ENCODE measurements at regions not wholly inside any gene's neighbourhood (a gene's known extent, or its start where the extent isn't known, plus 50 kb on each side); places are given as distances from the start of the nearest gene placed in this dataset.

DNA sequence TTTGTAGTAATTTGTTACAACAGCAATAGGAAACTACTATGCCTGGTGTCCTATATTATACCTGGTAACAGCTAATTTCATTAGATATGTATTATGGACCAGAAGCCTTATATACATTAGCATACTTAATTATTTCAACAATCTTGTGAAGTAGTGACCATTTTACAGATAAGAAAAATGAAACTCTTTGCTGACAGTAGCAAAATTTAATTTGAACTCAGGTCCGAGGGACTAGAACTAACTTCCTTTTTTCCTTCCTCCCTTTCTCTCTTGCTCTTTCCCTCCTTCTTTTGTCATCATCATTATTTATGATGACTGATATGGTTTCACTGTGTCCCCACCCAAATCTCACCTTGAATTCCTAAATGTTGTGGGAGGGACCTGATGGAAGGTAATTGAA is 482.0 kb downstream of the SNAPC1 start:
- no peak overlapping the region for H3K27ac Mint-ChIP-seq
- H3K27me3 Mint-ChIP-seq = no peaks in the 10 kb centered on the region
- no peaks in the 10 kb centered on the region for H3K4me1 Mint-ChIP-seq
- ATAC-seq (no peak), DNase-seq (no peak)
- peaks cover 0 to 10% of the 10 kb centered on the region in 2 donors for H3K9me3 Mint-ChIP-seq
- H3K4me3 Mint-ChIP-seq = no peak overlapping the region

DNA sequence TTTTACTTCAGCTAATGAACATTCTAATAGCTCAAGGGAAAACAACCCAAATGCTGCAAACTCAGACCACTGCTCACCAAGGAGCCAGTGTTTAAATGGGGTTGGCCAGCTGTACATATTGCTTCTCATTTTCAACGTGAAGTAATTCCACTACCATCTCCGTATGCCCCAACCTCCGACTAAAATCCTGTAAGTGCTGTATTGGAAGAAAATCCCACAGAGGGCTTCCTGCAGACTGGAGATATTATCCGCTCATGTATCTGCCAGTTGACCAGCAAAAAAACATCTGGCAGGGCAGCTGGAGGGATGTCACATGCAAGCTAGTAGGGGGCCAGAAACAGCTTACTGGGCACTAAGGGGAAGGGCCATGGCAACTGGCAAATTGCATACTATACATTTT is 485.0 kb downstream of the SNAPC1 start:
- Mint-ChIP-seq H3K9me3 (peaks cover 0 to 10% of the 10 kb centered on the region in 2 donors), H3K4me3 (no peak overlapping the region), H3K4me1 (no peaks in the 10 kb centered on the region), H3K27ac (no peak overlapping the region), H3K27me3 (peaks cover 2% of the 10 kb centered on the region)
- no peak for ATAC-seq
- DNase-seq = no peak

DNA sequence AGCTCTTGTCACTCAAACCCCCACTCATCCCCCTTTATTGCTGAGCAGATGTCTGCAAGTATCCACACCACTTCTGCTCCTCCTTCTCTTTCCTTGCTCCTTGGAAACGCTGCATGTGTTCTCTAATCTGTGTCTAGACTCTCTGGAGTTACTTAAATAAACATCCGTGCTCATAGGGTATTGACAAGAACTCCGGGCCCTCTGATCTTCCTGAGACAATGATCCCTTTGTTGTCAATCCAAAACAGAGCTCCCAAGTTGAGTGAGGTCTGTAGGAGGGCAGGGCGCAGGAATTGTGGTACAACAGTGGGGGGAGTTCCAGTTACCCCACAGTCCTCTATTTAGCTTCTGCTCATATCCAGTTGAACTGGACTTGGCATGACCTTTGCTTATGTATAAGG is 489.0 kb downstream of the SNAPC1 start:
- Mint-ChIP-seq H3K4me3 (no peak overlapping the region), H3K4me1 (no peaks in the 10 kb centered on the region), H3K27me3 (peaks cover 8% of the 10 kb centered on the region), H3K9me3 (no peaks in the 10 kb centered on the region), H3K27ac (no peak overlapping the region)
- no peak for ATAC-seq
- DNase-seq = no peak

DNA sequence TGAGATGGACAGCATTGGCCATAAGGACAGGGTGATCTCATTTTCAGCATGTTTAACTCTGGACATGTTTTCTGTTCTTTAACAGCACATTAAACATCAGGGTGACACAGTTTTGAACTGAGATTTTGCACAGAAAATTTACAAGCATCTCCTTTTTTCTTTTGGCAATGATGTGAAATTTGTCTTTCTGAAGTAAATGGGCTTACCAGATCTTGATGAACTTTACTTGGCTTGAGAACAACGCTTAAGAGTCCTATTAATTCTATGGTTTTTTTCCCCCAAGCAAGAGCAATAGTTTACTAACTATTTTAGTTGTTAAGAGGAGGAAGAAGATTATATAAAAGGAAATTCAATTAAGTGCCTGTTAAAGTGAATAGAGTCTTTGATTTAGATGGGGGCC is 491.0 kb downstream of the SNAPC1 start:
- Mint-ChIP-seq H3K9me3 (peaks cover 4 to 7% of the 10 kb centered on the region in 2 donors), H3K27me3 (peaks cover 16% of the 10 kb centered on the region), H3K4me1 (no peaks in the 10 kb centered on the region), H3K4me3 (no peak overlapping the region), H3K27ac (no peak overlapping the region)
- no peak for DNase-seq
- ATAC-seq = no peak

DNA sequence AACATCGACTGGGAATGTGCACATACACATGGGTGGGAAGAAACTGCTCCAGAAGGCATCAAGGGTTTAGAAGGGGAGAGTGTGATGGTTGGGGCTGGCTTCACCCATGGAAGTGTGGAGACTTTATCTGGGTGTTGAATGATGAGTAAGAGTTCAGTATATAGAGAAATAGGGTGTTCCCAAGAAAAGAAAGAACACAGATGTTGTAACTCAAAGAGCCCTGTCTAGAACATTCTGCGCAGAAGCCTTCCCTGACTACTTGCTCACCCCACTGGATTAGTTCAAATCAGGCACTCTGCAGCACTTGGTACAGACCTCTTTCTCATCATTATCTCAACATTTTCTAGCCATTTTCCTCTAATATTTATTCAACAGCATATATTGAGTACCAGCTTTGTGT is 491.7 kb downstream of the SNAPC1 start:
- H3K27ac Mint-ChIP-seq = no peak overlapping the region
- ATAC-seq (no peak), DNase-seq (no peak)
- H3K27me3 Mint-ChIP-seq = peaks cover 16% of the 10 kb centered on the region
- no peaks in the 10 kb centered on the region for H3K4me1 Mint-ChIP-seq
- no peak overlapping the region for H3K4me3 Mint-ChIP-seq
- peaks cover 4 to 7% of the 10 kb centered on the region in 2 donors for H3K9me3 Mint-ChIP-seq

DNA sequence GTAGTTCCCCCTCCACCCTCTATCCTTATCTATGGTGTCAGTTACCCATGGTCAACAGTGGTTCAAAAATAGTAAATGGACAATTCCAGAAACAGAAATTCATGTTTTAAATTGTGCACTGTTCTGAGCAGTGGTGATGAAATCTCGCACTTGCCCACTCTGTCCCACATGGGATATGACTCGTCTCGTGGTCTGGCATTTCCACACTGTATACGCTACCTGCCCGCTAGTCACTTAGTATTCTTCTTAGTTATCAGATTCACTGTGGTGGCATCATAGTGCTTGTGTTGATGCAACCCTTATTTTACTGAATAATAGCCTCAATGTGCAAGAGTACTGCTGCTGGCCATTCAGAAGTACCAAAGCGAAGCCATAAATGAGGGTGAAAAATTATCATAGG is 507.0 kb downstream of the SNAPC1 start:
- H3K4me1 Mint-ChIP-seq = no peaks in the 10 kb centered on the region
- no peak overlapping the region for H3K27ac Mint-ChIP-seq
- H3K9me3 Mint-ChIP-seq = no peaks in the 10 kb centered on the region
- no peak overlapping the region for H3K4me3 Mint-ChIP-seq
- DNase-seq (no peak), ATAC-seq (peak; percentile 88)
- H3K27me3 Mint-ChIP-seq = no peaks in the 10 kb centered on the region

DNA sequence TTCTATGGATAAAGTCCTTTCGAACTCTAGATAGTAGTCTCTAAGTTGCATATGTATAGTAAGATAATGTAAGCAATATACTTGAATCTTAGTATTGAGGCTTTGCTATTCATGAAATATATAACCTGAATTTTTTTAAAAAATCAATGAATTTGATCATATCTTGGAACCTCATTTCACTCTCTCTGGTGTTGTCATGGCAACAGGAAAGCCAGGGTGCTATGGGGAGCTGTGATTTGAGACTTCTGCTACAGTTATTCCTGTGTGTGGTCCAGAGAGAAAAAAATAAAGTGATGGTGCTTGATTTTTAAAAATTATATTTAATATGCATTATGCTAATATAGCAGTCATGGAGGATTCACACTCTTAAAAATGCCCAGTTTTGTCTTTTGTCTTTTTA is 508.0 kb downstream of the SNAPC1 start:
- no peak overlapping the region for H3K4me3 Mint-ChIP-seq
- ATAC-seq (no peak), DNase-seq (no peak)

DNA sequence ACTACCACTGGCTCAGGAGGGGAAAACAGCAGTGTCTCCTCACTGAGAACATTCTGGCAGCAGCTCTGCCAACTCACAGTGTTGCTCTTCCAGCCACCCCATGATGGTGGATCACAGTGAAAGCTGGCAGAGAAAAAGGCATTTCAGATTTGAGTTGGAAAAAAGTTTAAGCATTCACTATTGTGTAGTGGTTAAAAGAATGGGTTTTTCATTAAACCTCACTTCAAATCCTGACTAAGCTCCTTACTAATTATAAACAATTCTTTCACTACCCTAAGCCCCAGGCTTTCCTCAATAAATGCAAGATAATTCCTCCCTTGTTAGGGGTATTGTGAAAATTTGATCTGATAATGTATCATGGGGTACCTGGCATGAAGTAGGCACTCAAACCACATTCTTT is 518.1 kb downstream of the SNAPC1 start:
- peaks cover 0 to 5% of the 10 kb centered on the region in 2 donors for H3K9me3 Mint-ChIP-seq

More for the DNA sequence above, 508.0 kb downstream of the SNAPC1 start:
- Mint-ChIP-seq H3K27me3 (no peaks in the 10 kb centered on the region), H3K4me1 (no peaks in the 10 kb centered on the region), H3K9me3 (no peaks in the 10 kb centered on the region), H3K27ac (no peak overlapping the region)

DNA sequence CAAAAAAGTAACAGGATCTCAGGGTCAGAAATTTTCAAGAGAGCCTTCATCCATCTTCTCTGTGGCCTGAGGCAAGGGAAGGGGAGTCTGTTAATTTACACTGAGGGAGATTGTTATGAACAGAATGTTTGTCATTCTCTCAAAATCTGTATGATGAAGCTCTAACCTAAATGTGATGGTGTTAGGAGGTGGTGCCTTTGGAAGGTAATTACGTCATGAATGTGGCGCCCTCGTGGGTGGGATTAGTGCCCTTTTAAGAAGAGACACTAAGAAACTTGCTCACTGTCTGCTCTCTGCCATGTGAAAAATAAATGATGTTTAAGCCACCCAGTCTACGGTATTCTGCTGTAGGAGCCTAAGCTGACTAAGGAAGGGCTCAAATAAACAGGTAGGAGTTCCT is 521.6 kb downstream of the SNAPC1 start:
- H3K27ac Mint-ChIP-seq = no peak overlapping the region
- H3K27me3 Mint-ChIP-seq = no peaks in the 10 kb centered on the region
- DNase-seq (no peak), ATAC-seq (no peak)
- peaks cover 0 to 5% of the 10 kb centered on the region in 2 donors for H3K9me3 Mint-ChIP-seq
- H3K4me1 Mint-ChIP-seq = no peaks in the 10 kb centered on the region
- H3K4me3 Mint-ChIP-seq = no peak overlapping the region

More for the DNA sequence above, 518.1 kb downstream of the SNAPC1 start:
- H3K4me3 Mint-ChIP-seq = no peak overlapping the region
- DNase-seq = no peak
- H3K27ac Mint-ChIP-seq = no peak overlapping the region
- ATAC-seq = no peak
- no peaks in the 10 kb centered on the region for H3K27me3 Mint-ChIP-seq
- no peaks in the 10 kb centered on the region for H3K4me1 Mint-ChIP-seq

DNA sequence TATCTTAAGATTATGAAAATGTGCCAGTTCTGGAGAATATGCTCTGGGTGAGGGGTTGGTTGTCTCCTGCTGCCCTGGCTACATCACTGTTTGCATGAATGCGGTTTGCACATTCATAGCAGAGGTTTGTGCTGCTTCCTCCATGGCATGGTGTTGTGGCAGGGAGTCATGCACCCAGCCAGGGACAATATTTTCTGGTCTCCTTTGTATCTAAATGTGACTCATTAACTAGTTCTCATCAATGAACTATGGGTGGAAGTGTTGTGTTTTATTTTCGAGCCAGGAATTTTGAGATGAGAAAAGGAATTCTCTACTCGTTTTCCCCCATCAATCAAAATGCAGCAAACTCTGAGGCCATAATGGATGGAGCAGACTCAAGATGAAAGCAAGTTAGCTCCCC is 527.3 kb downstream of the SNAPC1 start:
- DNase-seq (no peak), ATAC-seq (no peak)
- Mint-ChIP-seq H3K27ac (no peak overlapping the region), H3K4me3 (no peak overlapping the region), H3K4me1 (no peaks in the 10 kb centered on the region), H3K9me3 (peaks cover 7% of the 10 kb centered on the region in 2 donors), H3K27me3 (no peaks in the 10 kb centered on the region)

DNA sequence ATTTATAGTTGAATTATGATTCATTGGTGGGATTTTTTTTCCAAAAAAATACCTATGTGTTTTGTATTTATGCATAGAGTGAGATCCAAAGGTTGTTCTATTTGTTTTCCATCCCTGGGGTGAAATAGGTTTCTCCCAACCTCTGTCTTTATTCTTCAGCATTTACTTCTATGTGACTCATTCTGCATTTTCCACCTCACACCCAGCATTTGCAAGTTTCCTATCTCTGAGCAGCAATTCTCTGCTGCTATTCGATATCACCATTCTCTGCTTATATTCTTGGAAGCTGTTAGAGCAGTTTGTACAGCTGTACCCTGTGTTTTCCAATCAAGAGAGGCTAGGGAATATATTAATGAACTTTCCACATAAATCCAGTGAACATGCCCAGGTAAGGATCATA is 538.9 kb downstream of the SNAPC1 start:
- H3K4me3 Mint-ChIP-seq = no peak overlapping the region

DNA sequence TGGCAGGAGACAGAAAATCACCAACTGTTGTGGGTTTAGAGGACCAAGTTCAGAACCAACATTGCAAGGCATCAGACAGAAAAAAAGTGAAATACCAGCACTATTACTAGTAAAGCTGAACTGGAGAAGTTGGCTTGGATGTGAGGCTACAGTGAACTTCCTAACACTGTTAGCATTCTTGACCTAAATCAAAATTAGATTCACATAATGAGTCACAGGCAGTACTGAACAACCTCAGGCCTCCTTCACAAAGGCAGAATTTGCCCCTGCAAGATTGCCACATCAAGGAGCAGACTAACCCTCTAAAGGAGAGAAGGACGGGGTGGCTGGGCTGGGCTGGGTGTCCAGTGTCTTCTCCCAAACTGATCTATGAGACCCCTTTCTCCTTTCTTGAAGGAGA is 539.7 kb downstream of the SNAPC1 start:
- Mint-ChIP-seq H3K27ac (no peak overlapping the region), H3K4me3 (no peak overlapping the region), H3K27me3 (no peaks in the 10 kb centered on the region), H3K9me3 (peaks cover 0 to 8% of the 10 kb centered on the region in 2 donors), H3K4me1 (no peaks in the 10 kb centered on the region)
- ATAC-seq = no peak
- DNase-seq = no peak

More for the DNA sequence above, 538.9 kb downstream of the SNAPC1 start:
- Mint-ChIP-seq H3K4me1 (no peaks in the 10 kb centered on the region), H3K27ac (no peak overlapping the region), H3K9me3 (peaks cover 0 to 8% of the 10 kb centered on the region in 2 donors), H3K27me3 (no peaks in the 10 kb centered on the region)
- DNase-seq = no peak
- ATAC-seq = no peak

DNA sequence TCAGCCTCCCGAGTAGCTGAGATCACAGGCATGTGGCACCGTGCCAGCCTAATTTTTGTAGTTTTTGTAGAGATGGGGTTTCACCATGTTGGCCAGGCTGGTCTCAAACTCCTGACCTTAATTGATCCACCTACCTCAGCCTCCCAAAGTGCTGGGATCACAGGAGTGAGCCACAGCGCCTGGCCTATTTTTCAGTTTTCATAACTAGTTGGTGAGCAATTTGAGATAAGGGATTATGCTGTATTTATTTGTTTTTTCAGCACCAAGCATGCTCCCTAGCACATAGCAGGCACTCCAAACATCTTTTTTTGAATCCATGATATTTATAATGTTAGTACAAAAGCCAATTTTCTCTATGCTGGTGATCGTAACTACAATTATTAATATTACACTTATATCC is 541.2 kb downstream of the SNAPC1 start:
- ATAC-seq = no peak
- H3K4me3 Mint-ChIP-seq = no peak overlapping the region
- H3K9me3 Mint-ChIP-seq = peaks cover 0 to 4% of the 10 kb centered on the region in 2 donors
- no peak for DNase-seq
- H3K27ac Mint-ChIP-seq = no peak overlapping the region
- no peaks in the 10 kb centered on the region for H3K4me1 Mint-ChIP-seq
- no peaks in the 10 kb centered on the region for H3K27me3 Mint-ChIP-seq

DNA sequence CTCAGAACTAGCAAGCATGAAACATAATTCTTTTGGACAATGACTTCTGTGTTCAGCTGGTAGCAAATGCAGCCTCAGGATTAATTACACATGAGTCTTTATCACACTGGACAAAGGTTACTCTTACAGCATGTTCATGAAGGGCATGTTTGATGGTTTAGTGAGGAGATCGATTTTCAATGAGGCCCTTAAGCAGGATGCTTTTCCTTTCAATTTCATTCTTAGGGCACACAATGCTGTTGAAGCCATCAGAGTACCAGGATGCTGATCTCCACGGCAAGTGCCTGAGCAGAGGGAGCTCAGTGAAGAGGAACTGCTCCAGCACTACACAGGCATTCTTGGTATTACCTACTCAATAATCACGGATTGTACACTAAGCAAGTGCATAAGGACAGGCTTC is 542.0 kb downstream of the SNAPC1 start:
- Mint-ChIP-seq H3K27me3 (no peaks in the 10 kb centered on the region), H3K9me3 (peaks cover 0 to 4% of the 10 kb centered on the region in 2 donors), H3K27ac (no peak overlapping the region), H3K4me1 (no peaks in the 10 kb centered on the region), H3K4me3 (no peak overlapping the region)
- no peak for ATAC-seq
- no peak for DNase-seq

DNA sequence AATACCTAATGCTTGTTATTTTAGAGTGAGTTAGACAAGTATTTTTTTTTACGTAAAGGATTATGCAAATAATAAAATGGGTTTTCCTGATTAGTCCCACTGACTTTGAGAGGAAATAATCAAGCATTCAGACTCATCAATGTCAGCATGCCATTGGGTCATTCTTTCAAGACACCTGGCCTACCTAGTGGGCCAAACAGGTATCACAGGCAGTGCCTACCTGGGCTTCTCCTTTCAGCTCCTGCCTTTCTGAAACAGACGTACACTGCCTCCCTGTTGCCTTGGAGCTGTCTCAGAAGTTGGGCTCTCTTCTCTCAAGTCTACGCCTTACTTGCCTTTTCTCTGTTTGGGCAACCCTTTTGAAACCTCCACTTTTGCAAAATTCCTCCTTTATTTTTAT is 545.6 kb downstream of the SNAPC1 start:
- H3K4me3 Mint-ChIP-seq = no peak overlapping the region
- no peak for ATAC-seq
- no peak overlapping the region for H3K27ac Mint-ChIP-seq

DNA sequence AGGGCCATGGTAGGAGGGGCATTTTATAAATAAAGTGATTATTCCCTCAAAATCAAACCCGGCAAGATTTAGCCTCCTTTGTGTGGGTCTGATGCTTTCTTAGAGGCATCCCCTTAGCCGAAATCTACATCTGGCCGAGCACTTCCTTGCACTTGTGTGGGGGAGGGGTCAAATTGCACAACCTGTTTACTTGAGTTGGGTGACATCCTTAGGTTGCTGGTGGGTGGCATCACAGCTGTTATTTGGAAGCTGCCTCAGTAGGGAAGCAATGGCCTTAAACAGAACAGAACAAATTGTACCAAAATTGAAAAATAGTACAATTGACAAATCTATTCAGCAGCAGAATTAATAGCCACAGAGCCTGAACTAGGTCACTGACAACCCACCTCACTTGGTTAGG is 546.1 kb downstream of the SNAPC1 start:
- H3K27ac Mint-ChIP-seq = no peak overlapping the region
- DNase-seq (no peak), ATAC-seq (no peak)
- no peak overlapping the region for H3K4me3 Mint-ChIP-seq
- no peaks in the 10 kb centered on the region for H3K9me3 Mint-ChIP-seq
- H3K27me3 Mint-ChIP-seq = no peaks in the 10 kb centered on the region
- no peaks in the 10 kb centered on the region for H3K4me1 Mint-ChIP-seq

More for the DNA sequence above, 545.6 kb downstream of the SNAPC1 start:
- Mint-ChIP-seq H3K4me1 (no peaks in the 10 kb centered on the region), H3K9me3 (no peaks in the 10 kb centered on the region), H3K27me3 (no peaks in the 10 kb centered on the region)
- DNase-seq = no peak

DNA sequence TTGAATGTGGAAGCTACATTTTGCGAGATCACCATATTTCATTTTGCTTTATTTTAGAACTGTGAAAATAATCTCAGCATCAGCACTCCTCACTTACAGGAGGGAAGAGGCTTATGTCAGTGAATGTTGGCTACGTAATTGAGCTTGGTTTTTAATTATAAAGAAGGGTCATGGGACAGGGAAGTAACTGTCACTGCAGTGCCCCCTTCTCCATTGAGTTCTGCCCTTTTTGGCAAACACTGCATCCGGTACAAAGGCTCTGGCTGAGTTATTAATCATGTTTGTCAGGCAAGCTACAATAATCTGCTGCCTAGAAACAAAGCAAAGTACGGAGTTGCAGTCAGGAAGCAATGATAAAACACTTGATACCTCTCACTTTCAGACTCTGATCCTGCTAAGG is 546.7 kb downstream of the SNAPC1 start:
- Mint-ChIP-seq H3K4me1 (no peaks in the 10 kb centered on the region), H3K9me3 (no peaks in the 10 kb centered on the region), H3K4me3 (no peak overlapping the region), H3K27ac (no peak overlapping the region), H3K27me3 (no peaks in the 10 kb centered on the region)
- ATAC-seq (no peak), DNase-seq (no peak)
